Endothelial cell of umbilical vein (primary cell): ENCODE measurements at regions not wholly inside any gene's neighbourhood (a gene's known extent, or its start where the extent isn't known, plus 50 kb on each side); places are given as distances from the start of the nearest gene placed in this dataset.
"Not testable (repeated sequence)": the region's sequence is repeated elsewhere in the genome, so short reads cannot be mapped to it uniquely, and the experiment has no call there.

Experiments
- BruUV-seq: library from RNA; stranded (reverse); fragments of 400-500 nt; replicated peaks from 2 replicates; lab custom pipeline; 2021; lab: Mats Ljungman, UMichigan
- CTCF ChIA-PET: fragments of 300-600, 350-600 bp; sonication (Branson Sonifier 250); formaldehyde crosslinking; loops from one replicate; lab custom pipeline; 2021; ENCODE audit warnings: antibody characterized with exemption, inconsistent platforms; lab: Charles Lee
- POLR2A ChIA-PET: fragments of 300-600, 350-600 bp; sonication (Branson Sonifier 250); formaldehyde crosslinking; loops from one replicate; lab custom pipeline; 2021; ENCODE audit warnings: antibody characterized with exemption, inconsistent platforms; lab: Charles Lee
- DNase-seq: peaks from one replicate; pipeline ENCODE4 v3.0.0-alpha.2; 2011; ENCODE audit warnings: low read depth, low spot score
- FAIRE-seq: peaks from 2 replicates; lab custom pipeline; 2011; peaks lifted over from hg19 to GRCh38; lab: Jason Lieb, UNC
- H2AFZ ChIP-seq: 2 replicates; pipeline ENCODE4 v1.6.0; 2012; ENCODE audit warnings: low read depth, low read length, control low read depth, inconsistent platforms
- H3K27ac ChIP-seq: 2 replicates; pipeline ENCODE4 v1.5.1; 2011; ENCODE audit warnings: low read depth, mild to moderate bottlenecking, control low read depth, low read length, moderate library complexity; ENCODE audit not compliant: insufficient read depth
- H3K27me3 ChIP-seq, 2 experiments: 2 replicates each; pipeline versions ENCODE4 v1.6.0 to v1.6.1; 2011; ENCODE audit warnings: low read length in 2 of 2, mixed read lengths in 1 of 2; ENCODE audit not compliant: control insufficient read depth in 2 of 2, insufficient read depth in 2 of 2
- H3K36me3 ChIP-seq, 2 experiments: 2 replicates in 1 of 2; 3 replicates in 1 of 2; pipeline ENCODE4 v1.5.1; 2011; ENCODE audit warnings: low read length in 2 of 2, mild to moderate bottlenecking in 1 of 2, moderate library complexity in 1 of 2; ENCODE audit not compliant: control insufficient read depth in 2 of 2, insufficient read depth in 2 of 2; ENCODE audit errors: extremely low read depth in 1 of 2
- H3K4me1 ChIP-seq: 3 replicates; pipeline ENCODE4 v1.5.1; 2011; ENCODE audit warnings: mild to moderate bottlenecking, low read length; ENCODE audit not compliant: control insufficient read depth, insufficient read depth; ENCODE audit errors: extremely low read depth
- H3K4me2 ChIP-seq: 2 replicates; pipeline ENCODE4 v1.6.1; 2011; ENCODE audit warnings: low read length, control low read depth, mixed read lengths; ENCODE audit not compliant: insufficient read depth
- H3K4me3 ChIP-seq, 3 experiments: fragments of 200-600 bp in 1 of 3; sonication (generic), shearing (Covaris generic) in 1 of 3; replicated peaks in 1 of 3; 2 replicates each; pipeline ENCODE4 v1.5.1; 2011 to 2016; ENCODE audit warnings: control low read depth in 3 of 3, low read length in 3 of 3, mild to moderate bottlenecking in 2 of 3, inconsistent platforms in 1 of 3, low read depth in 1 of 3, moderate library complexity in 1 of 3; ENCODE audit not compliant: insufficient read depth in 1 of 3
- H3K79me2 ChIP-seq: 2 replicates; pipeline ENCODE4 v1.6.0; 2012; ENCODE audit warnings: low read length, inconsistent platforms; ENCODE audit not compliant: control insufficient read depth, insufficient read depth
- H3K9ac ChIP-seq: replicated peaks from 2 replicates; pipeline ENCODE3; 2011; ENCODE audit warnings: low read length, control low read depth; ENCODE audit not compliant: insufficient read depth; ENCODE audit errors: extremely low read depth
- H3K9me1 ChIP-seq: replicated peaks from 3 replicates; pipeline ENCODE4 v1.6.0; 2011; ENCODE audit warnings: mild to moderate bottlenecking, low read length; ENCODE audit not compliant: control insufficient read depth, insufficient read depth; ENCODE audit errors: extremely low read depth
- H3K9me3 ChIP-seq: replicated peaks from 2 replicates; pipeline ENCODE4 v1.5.1; 2012; ENCODE audit warnings: low read length, inconsistent platforms; ENCODE audit not compliant: control insufficient read depth, insufficient read depth
- H4K20me1 ChIP-seq: replicated peaks from 2 replicates; pipeline ENCODE3; 2011; ENCODE audit warnings: mild to moderate bottlenecking, low read length; ENCODE audit not compliant: control insufficient read depth, insufficient read depth; ENCODE audit errors: extremely low read depth
- CTCF ChIP-seq, 2 donors: IDR thresholded peaks; 1 replicate in 1 of 2; 2 replicates in 1 of 2; pipeline ENCODE4 v1.5.1; 2011; ENCODE audit warnings: low read length in 2 of 2, mild to moderate bottlenecking in 2 of 2, moderate library complexity in 2 of 2, control low read depth in 1 of 2, inconsistent platforms in 1 of 2, low read depth in 1 of 2; ENCODE audit not compliant: insufficient read depth in 1 of 2; ENCODE audit errors: extremely low read depth in 1 of 2
- EZH2 ChIP-seq: IDR thresholded peaks from 2 replicates; pipeline ENCODE4 v1.6.1; 2012; ENCODE audit warnings: borderline replicate concordance, low read depth, mild to moderate bottlenecking, moderate library complexity, low read length, inconsistent platforms; ENCODE audit not compliant: severe bottlenecking
- FOS ChIP-seq: IDR thresholded peaks from 2 replicates; pipeline ENCODE4 v1.6.1; 2011; ENCODE audit warnings: mild to moderate bottlenecking, low read length, moderate library complexity, borderline replicate concordance; ENCODE audit not compliant: insufficient read depth
- GATA2 ChIP-seq: IDR thresholded peaks from 2 replicates; pipeline ENCODE4 v1.7.0; 2011; ENCODE audit warnings: low read depth, mild to moderate bottlenecking, moderate library complexity, mixed read lengths, low read length; ENCODE audit not compliant: insufficient read length, insufficient read depth
- JUN ChIP-seq: IDR thresholded peaks from 2 replicates; pipeline ENCODE4 v1.6.1; 2011; ENCODE audit warnings: borderline replicate concordance, low read depth; ENCODE audit not compliant: insufficient read length, insufficient read depth
- MAX ChIP-seq: IDR thresholded peaks from 2 replicates; pipeline ENCODE4 v1.6.1; 2011; ENCODE audit not compliant: insufficient read depth, insufficient read length
- MYC ChIP-seq: IDR thresholded peaks from one replicate; pipeline ENCODE4 v1.6.1; 2011; ENCODE audit warnings: mild to moderate bottlenecking, low read depth, low read length
- POLR2A ChIP-seq: IDR thresholded peaks from 2 replicates; pipeline ENCODE4 v1.6.1; 2012; ENCODE audit warnings: low read depth, mild to moderate bottlenecking, control low read depth, low read length
- POLR2AphosphoS5 ChIP-seq: IDR thresholded peaks from 2 replicates; pipeline ENCODE4 v1.6.1; 2012; ENCODE audit warnings: low read depth, mild to moderate bottlenecking, control low read depth, low read length, moderate library complexity; ENCODE audit not compliant: insufficient read depth
- dilution Hi-C: fragments of 300-500 bp; cut with MboI; formaldehyde crosslinking; loops from one replicate; pipeline ENCODE4 v1.15.0; 2019; ENCODE audit warnings: low sequenced_read_pairs; ENCODE audit not compliant: extremely low pct_ligation_motif_present
- intact Hi-C: fragments of 100-400 bp; cut with micrococcal nuclease; formaldehyde crosslinking; loops from one replicate; pipeline ENCODE4 v1.10.0; 2022

- BruUV-seq, result no TSS peak
- Histone ChIP-seq H3K27ac (no peak overlapping the region), H3K4me1 (no peaks in the 10 kb centered on the region), H3K27me3 (no peaks in the 10 kb centered on the region), H3K36me3 (no peaks in the 10 kb centered on the region), H3K79me2 (no peaks in the 10 kb centered on the region), H3K4me2 (no peak overlapping the region), H3K9me3 (no peaks in the 10 kb centered on the region), H3K4me3 (no peak overlapping the region), H4K20me1 (no peaks in the 10 kb centered on the region), H2AFZ (no peak overlapping the region), H3K9me1 (no peaks in the 10 kb centered on the region), H3K9ac (no peak overlapping the region)
- intact Hi-C loops (no loop called here), dilution Hi-C loops (no loop called here)
- CTCF ChIA-PET, result no interaction called here
- no peak for FAIRE-seq
- TF ChIP-seq POLR2A, result no peak
- TF ChIP-seq FOS, result no peak
- no peak for TF ChIP-seq CTCF (IDR thresholded peaks at IDR 0.05; ENCODE audit: extremely low read depth in 1 of 2, insufficient read depth in 1 of 2, low read depth in 1 of 2, low read length in 2 of 2)
- no peak for TF ChIP-seq EZH2
- no peak for TF ChIP-seq MAX
- TF ChIP-seq POLR2AphosphoS5, result no peak
- no peak for TF ChIP-seq MYC
- no peak for TF ChIP-seq GATA2
- TF ChIP-seq JUN, result no peak
- POLR2A ChIA-PET, result no interaction called here
- DNase-seq, result no peak
Measured at GRCh38 chr4:94152466-94152865, 55.2 kb upstream of the SMARCAD1 start.

GRCh38 chr4:94155404-94155803 is 52.3 kb upstream of the SMARCAD1 start:
- dilution Hi-C loops, FAIRE-seq, BruUV-seq, DNase-seq, H3K79me2 ChIP-seq, H3K36me3 ChIP-seq, H2AFZ ChIP-seq, POLR2A ChIA-PET, H3K27ac ChIP-seq, H3K4me2 ChIP-seq, H3K9ac ChIP-seq, H3K9me1 ChIP-seq, CTCF ChIA-PET, H3K4me3 ChIP-seq, intact Hi-C loops, H3K27me3 ChIP-seq, H3K4me1 ChIP-seq, H3K9me3 ChIP-seq, H4K20me1 ChIP-seq: not testable (repeated sequence)
